Epithelial cell of esophagus (primary cell): ENCODE measurements at regions not wholly inside any gene's neighbourhood (a gene's known extent, or its start where the extent isn't known, plus 50 kb on each side); places are given as distances from the start of the nearest gene placed in this dataset.
A peak's percentile ranks its signal among the peaks of the same experiment; 100 is the strongest.

Source experiments
- DNase-seq: peaks from one replicate; pipeline ENCODE4 v3.0.0; 2010; ENCODE audit warnings: low read depth
- H3K4me3 ChIP-seq: 2 replicates; pipeline ENCODE4 v1.5.1; 2011; ENCODE audit warnings: mild to moderate bottlenecking, low read length, control low read depth
- CTCF ChIP-seq: IDR thresholded peaks from 2 replicates; pipeline ENCODE4 v1.5.1; 2011; ENCODE audit warnings: low read depth, mild to moderate bottlenecking, low read length, control low read depth, inconsistent platforms; ENCODE audit not compliant: insufficient read depth; ENCODE audit errors: missing control alignments

- no peak for DNase-seq
- no peak for TF ChIP-seq CTCF
- H3K4me3 ChIP-seq = no peak overlapping the region
Observed at GRCh38 chr4:120636120-120636630, 286.4 kb downstream of the PRDM5 start.

GRCh38 chr4:120633810-120634209 is 288.7 kb downstream of the PRDM5 start:
- no peak for DNase-seq
- no peak overlapping the region for H3K4me3 ChIP-seq
- TF ChIP-seq CTCF = no peak

GRCh38 chr4:120630427-120630826 is 292.1 kb downstream of the PRDM5 start:
- DNase-seq = peak; percentile 17
- no peak for TF ChIP-seq CTCF
- no peak overlapping the region for H3K4me3 ChIP-seq

GRCh38 chr4:120629546-120630108 is 292.9 kb downstream of the PRDM5 start:
- H3K4me3 ChIP-seq = no peak overlapping the region
- no peak for TF ChIP-seq CTCF
- no peak for DNase-seq

GRCh38 chr4:120622601-120623000 is 299.9 kb downstream of the PRDM5 start:
- no peak for TF ChIP-seq CTCF
- H3K4me3 ChIP-seq = no peak overlapping the region
- DNase-seq = no peak

GRCh38 chr4:120617171-120617570 is 305.4 kb downstream of the PRDM5 start:
- no peak for DNase-seq
- TF ChIP-seq CTCF = no peak
- no peak overlapping the region for H3K4me3 ChIP-seq

GRCh38 chr4:120616041-120616440 is 306.5 kb downstream of the PRDM5 start:
- no peak for TF ChIP-seq CTCF
- no peak overlapping the region for H3K4me3 ChIP-seq
- no peak for DNase-seq
